T-helper 17 cell (primary cell): ENCODE measurements at regions not wholly inside any gene's neighbourhood (a gene's known extent, or its start where the extent isn't known, plus 50 kb on each side); places are given as distances from the start of the nearest gene placed in this dataset.

Experiments used
- ATAC-seq: fragments of 150-1000 bp; cut with Tn5 transposase; 2 replicates; pipeline ENCODE4 v1.10.0; 2021; ENCODE audit warnings: mild to moderate bottlenecking, moderate library complexity
- DNase-seq, 3 donors: peaks; one replicate each; pipeline versions ENCODE4 v3.0.0 to v3.0.0-alpha.2; 2020 to 2021
- H3K9me3 ChIP-seq: one replicate; pipeline ENCODE4 v1.7.0; 2013; ENCODE audit warnings: low read length, mild to moderate bottlenecking; ENCODE audit not compliant: control insufficient read depth, poor library complexity, severe bottlenecking
- H3K27ac Mint-ChIP-seq: one replicate; pipeline ENCODE4 v1.8.0; 2022; ENCODE audit warnings: mild to moderate bottlenecking, moderate library complexity, mixed read lengths
- H3K27me3 Mint-ChIP-seq: one replicate; pipeline ENCODE4 v1.8.0; 2022; ENCODE audit warnings: mixed read lengths
- H3K36me3 Mint-ChIP-seq: one replicate; pipeline ENCODE4 v1.8.0; 2022; ENCODE audit warnings: low read depth, mixed read lengths
- H3K4me1 Mint-ChIP-seq: one replicate; pipeline ENCODE4 v1.8.0; 2022; ENCODE audit warnings: mild to moderate bottlenecking, mixed read lengths
- H3K4me3 Mint-ChIP-seq: one replicate; pipeline ENCODE4 v1.8.0; 2022; ENCODE audit warnings: mild to moderate bottlenecking, moderate library complexity, mixed read lengths

DNA sequence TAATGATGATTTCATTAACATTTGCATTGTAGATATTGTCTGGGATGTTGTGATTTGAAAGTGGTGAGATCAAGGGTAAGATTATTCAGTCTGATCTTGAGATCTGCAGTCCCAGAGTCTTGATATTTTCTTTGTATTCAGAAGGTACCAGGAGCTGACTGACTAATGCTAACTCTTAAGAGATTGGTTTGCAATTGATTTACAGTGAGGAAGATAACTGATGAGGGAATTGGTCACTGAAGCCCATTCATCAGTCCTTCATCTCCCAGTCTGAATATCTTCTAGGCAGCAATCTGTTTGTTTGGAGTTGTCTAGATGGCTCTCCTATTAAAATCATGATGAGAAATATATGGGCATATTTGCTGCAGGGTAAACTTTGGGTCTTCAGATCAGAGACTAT lies 473.7 kb downstream of the ARL4A start:
- no peak overlapping the region for H3K4me3 Mint-ChIP-seq
- H3K9me3 ChIP-seq, result no peaks in the 10 kb centered on the region
- H3K36me3 Mint-ChIP-seq, result no peaks in the 10 kb centered on the region
- ATAC-seq, result no peak
- H3K4me1 Mint-ChIP-seq, result no peaks in the 10 kb centered on the region
- no peak for DNase-seq
- no peak overlapping the region for H3K27ac Mint-ChIP-seq
- peaks cover 33% of the 10 kb centered on the region for H3K27me3 Mint-ChIP-seq

DNA sequence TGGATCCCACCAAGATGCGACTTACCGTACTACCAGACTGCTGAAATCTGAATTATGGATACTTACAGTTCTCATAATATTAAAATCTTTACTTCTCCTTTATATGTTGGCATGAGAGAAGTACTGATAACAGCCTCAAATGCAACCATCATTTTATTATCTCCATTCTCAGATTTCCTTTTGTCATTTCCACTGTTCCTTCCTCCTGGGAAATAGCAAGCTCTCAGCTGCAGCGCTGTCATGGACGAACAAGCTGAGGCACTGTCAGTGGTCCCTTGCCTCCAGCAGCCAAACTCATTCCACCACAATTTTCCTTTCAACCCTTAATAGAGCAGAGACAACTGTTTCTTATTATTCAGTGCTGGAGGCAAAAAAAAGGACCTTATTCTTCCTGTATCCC lies 478.4 kb downstream of the ARL4A start:
- no peak for ATAC-seq

DNA sequence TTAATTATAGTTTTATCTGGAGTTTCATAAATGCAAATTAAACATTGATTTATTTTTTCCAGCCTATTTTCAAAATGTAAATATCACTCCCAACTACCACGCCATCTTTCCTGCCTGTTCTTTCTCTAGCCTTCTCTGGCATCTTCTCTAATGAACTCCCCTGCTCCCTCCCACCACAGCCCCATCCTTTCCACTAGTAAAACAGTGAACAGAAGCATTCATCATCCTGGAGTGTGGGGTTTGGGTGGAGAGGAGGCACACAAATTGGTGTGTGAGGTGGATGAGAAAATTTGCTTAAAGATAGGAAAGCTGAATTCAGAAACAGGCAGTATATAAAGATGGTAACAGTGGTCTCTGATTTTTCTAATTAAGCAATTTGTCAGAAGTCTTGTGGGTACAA lies 479.4 kb downstream of the ARL4A start:
- H3K4me1 Mint-ChIP-seq, result no peaks in the 10 kb centered on the region
- no peak for DNase-seq
- no peak overlapping the region for H3K4me3 Mint-ChIP-seq

More for the DNA sequence above, 478.4 kb downstream of the ARL4A start:
- Mint-ChIP-seq H3K4me1 (no peaks in the 10 kb centered on the region), H3K4me3 (no peak overlapping the region), H3K27me3 (peaks cover 40% of the 10 kb centered on the region), H3K27ac (no peak overlapping the region), H3K36me3 (peaks cover 3% of the 10 kb centered on the region)
- DNase-seq, result no peak
- H3K9me3 ChIP-seq, result no peaks in the 10 kb centered on the region

DNA sequence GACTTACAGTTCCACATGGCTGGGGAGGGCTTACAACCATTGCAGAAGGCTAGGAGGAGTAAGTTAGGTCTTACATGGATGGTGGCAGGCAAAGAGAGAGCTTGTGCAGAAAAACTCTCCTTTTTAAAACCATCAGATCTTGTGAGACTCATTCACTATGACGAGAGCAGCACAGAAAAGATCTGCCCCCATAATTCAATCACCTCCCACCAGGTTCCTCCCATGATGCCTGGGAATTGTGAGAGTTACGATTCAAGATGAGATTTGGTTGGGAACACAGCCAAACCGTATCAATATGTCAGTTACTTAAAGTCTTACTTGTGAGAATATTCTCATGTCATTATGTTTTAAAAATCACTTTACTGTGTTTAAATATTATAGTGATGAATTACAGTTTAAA lies 481.9 kb downstream of the ARL4A start:
- H3K4me1 Mint-ChIP-seq, result no peaks in the 10 kb centered on the region
- H3K4me3 Mint-ChIP-seq, result no peak overlapping the region
- H3K27ac Mint-ChIP-seq, result no peak overlapping the region
- H3K9me3 ChIP-seq, result no peaks in the 10 kb centered on the region
- DNase-seq (no peak), ATAC-seq (no peak)
- peaks cover 3% of the 10 kb centered on the region for H3K36me3 Mint-ChIP-seq
- H3K27me3 Mint-ChIP-seq, result peaks cover 32% of the 10 kb centered on the region

More for the DNA sequence above, 479.4 kb downstream of the ARL4A start:
- no peak for ATAC-seq
- H3K27me3 Mint-ChIP-seq, result peaks cover 40% of the 10 kb centered on the region
- no peaks in the 10 kb centered on the region for H3K9me3 ChIP-seq
- peaks cover 3% of the 10 kb centered on the region for H3K36me3 Mint-ChIP-seq
- no peak overlapping the region for H3K27ac Mint-ChIP-seq

DNA sequence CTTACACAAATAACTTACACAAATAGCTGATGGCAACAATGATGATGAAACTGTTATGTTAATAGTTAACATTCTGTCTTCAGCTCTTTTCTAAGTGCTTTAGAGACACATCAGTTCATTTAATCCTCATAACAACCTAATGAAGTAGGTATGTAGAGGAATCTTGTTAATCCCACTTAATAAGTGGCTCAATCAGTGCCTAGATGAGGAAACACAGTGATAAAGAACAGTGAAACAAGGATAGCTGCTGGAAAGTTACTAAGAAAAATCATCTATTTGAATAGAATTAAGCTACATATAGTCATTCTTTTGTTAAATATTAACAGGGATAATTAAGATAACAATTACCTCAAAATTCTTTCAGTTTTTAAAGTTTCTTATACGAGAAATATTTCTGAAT lies 487.6 kb downstream of the ARL4A start:
- H3K27ac Mint-ChIP-seq, result no peak overlapping the region
- H3K4me1 Mint-ChIP-seq, result peaks cover 1% of the 10 kb centered on the region
- H3K27me3 Mint-ChIP-seq, result peaks cover 12% of the 10 kb centered on the region
- H3K9me3 ChIP-seq, result no peaks in the 10 kb centered on the region
- no peak overlapping the region for H3K4me3 Mint-ChIP-seq
- no peak for ATAC-seq
- DNase-seq, result no peak
- no peaks in the 10 kb centered on the region for H3K36me3 Mint-ChIP-seq

DNA sequence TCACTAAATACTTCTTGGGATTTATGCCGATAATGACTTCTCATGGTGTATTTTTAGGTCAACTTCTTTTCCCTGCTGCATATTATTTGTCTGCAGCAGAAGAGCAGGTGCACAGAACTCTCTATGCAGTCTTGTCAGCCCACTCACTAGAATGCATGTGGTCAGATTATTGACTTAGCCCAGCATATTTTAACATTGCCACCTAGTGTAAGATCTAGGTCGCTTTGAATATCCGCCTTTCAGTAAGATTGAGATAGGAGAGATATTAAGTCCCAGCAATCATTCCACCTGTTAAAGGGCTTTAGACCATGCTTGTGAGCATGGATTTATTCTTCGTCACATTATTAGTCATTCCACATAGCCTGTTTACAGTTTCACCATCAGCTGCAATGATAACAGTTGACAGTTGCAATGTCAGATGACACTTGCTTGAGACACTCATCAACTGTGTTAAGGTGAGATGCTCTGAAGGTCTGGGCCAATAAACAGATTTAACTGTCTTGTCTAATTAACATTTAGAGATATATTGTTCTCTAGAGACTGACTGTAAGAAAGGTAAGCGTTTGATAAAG lies 491.7 kb downstream of the ARL4A start:
- no peak overlapping the region for H3K27ac Mint-ChIP-seq
- no peak overlapping the region for H3K4me3 Mint-ChIP-seq
- H3K36me3 Mint-ChIP-seq, result no peaks in the 10 kb centered on the region
- peaks cover 25% of the 10 kb centered on the region for H3K27me3 Mint-ChIP-seq
- no peak for ATAC-seq
- DNase-seq, result no peak
- no peaks in the 10 kb centered on the region for H3K9me3 ChIP-seq
- peaks cover 2% of the 10 kb centered on the region for H3K4me1 Mint-ChIP-seq

DNA sequence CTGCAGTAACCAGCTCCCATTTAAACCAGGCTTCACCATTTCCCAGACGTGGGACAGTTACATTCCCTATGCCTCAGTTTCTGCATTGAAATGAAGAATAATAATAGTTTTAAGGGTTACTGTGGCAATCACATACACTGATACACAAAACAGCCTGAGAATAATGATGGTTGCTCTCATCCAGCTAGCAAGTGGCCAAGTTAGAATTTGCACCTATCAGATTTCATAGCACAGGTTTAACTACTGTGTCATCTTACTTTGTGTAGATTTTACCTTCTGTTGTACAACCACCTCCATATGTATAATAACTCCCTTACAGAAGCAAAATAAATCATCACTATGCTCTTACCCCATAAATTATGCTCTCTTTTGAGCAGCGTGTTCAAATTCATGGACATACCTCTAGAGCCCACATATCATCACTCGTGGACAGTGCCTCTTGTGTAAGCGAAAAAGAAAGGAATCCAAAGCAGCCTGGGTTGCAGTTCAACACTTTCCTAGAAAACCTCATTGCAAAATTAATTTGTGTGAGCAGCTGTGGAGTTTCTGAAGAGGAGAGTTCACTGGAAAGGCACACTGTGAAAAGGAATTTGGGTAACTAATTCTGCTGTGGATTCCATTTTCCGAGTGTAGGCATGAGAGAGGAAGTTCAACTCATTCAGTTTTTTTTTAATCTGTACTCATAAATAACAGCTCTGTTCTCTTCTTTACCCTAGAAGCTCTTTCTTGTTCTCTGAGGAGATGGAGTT lies 492.5 kb downstream of the ARL4A start:
- DNase-seq, result no peak
- Mint-ChIP-seq H3K36me3 (no peaks in the 10 kb centered on the region), H3K4me3 (no peak overlapping the region), H3K27me3 (peaks cover 26% of the 10 kb centered on the region), H3K4me1 (peaks cover 2% of the 10 kb centered on the region), H3K27ac (no peak overlapping the region)
- ATAC-seq, result no peak
- no peaks in the 10 kb centered on the region for H3K9me3 ChIP-seq

DNA sequence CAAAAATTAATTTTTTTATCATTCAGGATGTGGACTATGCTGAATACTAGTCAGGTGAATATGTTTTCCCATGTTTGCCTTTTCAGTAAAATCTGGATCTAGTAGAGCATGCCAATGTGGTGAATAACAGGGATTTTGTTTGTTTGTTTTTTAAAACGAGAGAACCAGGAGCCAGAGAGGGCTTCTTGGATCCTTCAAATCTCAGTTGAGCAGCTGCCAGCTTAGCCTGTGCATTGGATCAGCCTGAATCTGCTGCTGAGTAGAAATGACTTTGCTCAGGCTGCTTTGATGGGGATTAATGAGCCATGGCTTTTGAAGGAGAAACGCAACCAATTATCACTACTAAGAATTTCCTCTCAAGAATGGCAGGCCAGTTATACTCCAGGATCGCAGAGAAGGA lies 493.8 kb downstream of the ARL4A start:
- no peak for DNase-seq
- H3K9me3 ChIP-seq, result no peaks in the 10 kb centered on the region
- Mint-ChIP-seq H3K27me3 (peaks cover 26% of the 10 kb centered on the region), H3K27ac (no peak overlapping the region), H3K4me1 (peaks cover 2% of the 10 kb centered on the region), H3K36me3 (no peaks in the 10 kb centered on the region), H3K4me3 (no peak overlapping the region)
- no peak for ATAC-seq

DNA sequence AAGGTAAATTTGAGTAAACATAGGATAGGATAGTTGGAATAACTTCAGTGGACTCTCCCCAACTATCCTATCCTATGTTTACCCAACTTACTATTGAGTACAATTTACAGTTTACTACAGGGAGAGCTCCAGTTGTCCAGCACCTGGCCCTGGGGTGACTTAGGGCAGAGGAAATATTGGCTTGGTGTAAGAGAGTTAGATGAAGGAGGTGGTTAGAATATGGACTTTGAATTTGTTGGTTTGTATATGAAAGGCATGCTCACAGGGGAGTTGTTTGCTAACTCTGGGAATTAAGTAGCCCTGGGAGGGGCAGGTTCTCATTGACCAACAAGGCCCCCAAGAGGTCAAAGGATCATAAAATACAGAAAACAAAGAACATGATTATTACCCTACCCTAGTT lies 497.7 kb downstream of the ARL4A start:
- DNase-seq (no peak), ATAC-seq (no peak)
- no peaks in the 10 kb centered on the region for H3K4me1 Mint-ChIP-seq
- no peaks in the 10 kb centered on the region for H3K9me3 ChIP-seq
- peaks cover 24% of the 10 kb centered on the region for H3K27me3 Mint-ChIP-seq
- H3K27ac Mint-ChIP-seq, result no peak overlapping the region
- no peak overlapping the region for H3K4me3 Mint-ChIP-seq
- H3K36me3 Mint-ChIP-seq, result no peaks in the 10 kb centered on the region

DNA sequence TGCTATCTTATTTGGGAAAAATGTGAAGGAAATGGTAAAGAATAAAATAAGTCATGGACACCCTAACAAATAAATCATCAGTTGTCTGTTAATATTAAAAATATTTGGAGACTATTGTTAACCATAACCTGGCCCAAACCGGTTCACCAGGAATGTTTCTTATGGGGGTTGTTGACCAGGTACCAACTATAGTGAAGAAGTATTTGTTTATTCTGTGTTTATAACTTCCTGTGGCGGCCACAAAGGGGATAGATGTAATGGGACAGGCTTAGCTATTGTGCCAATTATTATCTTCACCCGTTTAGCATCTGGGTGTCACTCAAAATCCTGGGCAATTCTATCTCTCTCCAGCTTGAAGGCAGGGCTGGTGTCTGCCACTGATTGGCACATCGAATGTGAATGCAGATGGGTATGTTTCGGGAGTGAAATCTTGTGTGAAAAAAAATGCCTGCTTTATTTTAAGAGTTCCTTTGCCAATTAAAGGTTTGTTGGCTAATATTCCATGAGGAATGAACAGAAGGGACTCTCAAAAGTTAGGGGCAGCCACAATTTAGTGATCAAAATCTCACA lies 500.9 kb downstream of the ARL4A start:
- no peak overlapping the region for H3K27ac Mint-ChIP-seq
- ATAC-seq (no peak), DNase-seq (no peak)
- no peaks in the 10 kb centered on the region for H3K4me1 Mint-ChIP-seq
- H3K4me3 Mint-ChIP-seq, result no peak overlapping the region
- peaks cover 20% of the 10 kb centered on the region for H3K27me3 Mint-ChIP-seq
- no peaks in the 10 kb centered on the region for H3K9me3 ChIP-seq
- H3K36me3 Mint-ChIP-seq, result no peaks in the 10 kb centered on the region

DNA sequence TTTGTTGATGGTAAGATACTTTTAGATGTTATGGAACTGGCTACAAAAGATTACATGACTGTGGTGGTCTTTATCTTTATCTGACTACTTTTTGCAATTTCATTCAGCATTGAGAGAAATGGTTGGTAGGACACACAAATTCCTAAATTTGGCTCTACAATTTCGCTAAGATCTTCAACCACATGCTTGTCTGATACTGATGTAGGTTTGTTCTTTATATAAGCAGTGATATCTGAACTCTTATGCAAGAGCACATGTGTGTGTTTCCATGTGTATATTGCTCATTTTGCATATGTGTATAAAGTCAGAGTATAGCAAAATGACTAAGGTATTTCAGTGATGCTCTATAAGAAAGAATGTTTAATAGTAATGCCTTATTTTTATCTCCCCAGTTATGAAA lies 501.5 kb downstream of the ARL4A start:
- Mint-ChIP-seq H3K4me3 (no peak overlapping the region), H3K27me3 (peaks cover 14% of the 10 kb centered on the region), H3K36me3 (no peaks in the 10 kb centered on the region), H3K4me1 (no peaks in the 10 kb centered on the region), H3K27ac (no peak overlapping the region)
- ATAC-seq (no peak), DNase-seq (no peak)
- H3K9me3 ChIP-seq, result no peaks in the 10 kb centered on the region

DNA sequence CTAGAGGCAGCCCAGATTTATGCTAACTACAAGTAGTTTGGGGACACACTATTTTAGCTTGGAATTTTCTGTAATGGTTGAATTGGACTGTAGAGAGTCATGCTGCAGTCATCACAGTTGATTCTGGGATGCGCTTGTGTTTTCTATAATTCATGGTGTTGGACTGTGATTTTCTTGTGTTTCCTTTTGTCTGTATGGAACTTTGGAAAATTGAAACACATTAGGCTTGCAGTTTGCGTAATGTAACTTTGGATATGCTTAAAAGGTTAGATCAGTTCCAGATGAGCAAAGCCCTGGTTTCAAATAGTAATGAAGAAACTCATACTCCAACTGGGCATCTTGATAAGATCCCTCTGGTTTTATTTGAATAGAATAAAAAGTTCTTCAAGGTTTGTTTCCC lies 502.2 kb downstream of the ARL4A start:
- Mint-ChIP-seq H3K27me3 (peaks cover 16% of the 10 kb centered on the region), H3K4me3 (no peak overlapping the region), H3K27ac (no peak overlapping the region), H3K4me1 (no peaks in the 10 kb centered on the region), H3K36me3 (no peaks in the 10 kb centered on the region)
- ATAC-seq (no peak), DNase-seq (no peak)
- no peaks in the 10 kb centered on the region for H3K9me3 ChIP-seq

DNA sequence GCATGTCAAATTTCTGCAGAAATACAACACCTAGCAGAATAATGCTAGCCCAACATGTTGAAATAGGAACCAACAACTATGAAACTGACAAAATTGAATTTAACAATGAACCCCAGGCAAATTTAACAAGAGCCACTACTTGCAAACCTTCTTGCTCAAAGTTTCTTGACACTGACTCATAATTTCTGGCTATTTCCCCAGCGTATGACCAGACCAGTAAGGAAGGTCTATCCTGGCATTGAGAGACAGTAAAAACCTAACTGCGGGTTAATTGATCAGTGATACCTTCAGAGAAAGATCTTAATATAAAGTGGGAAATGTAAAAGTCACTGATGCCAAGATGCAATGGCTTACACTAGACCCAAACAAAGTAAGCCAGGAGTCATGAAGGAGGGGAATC lies 510.1 kb downstream of the ARL4A start:
- Mint-ChIP-seq H3K4me1 (peaks cover 7% of the 10 kb centered on the region), H3K27me3 (peaks cover 17% of the 10 kb centered on the region), H3K27ac (no peak overlapping the region), H3K4me3 (no peak overlapping the region), H3K36me3 (peaks cover 3% of the 10 kb centered on the region)
- ATAC-seq (no peak), DNase-seq (no peak)
- no peaks in the 10 kb centered on the region for H3K9me3 ChIP-seq

DNA sequence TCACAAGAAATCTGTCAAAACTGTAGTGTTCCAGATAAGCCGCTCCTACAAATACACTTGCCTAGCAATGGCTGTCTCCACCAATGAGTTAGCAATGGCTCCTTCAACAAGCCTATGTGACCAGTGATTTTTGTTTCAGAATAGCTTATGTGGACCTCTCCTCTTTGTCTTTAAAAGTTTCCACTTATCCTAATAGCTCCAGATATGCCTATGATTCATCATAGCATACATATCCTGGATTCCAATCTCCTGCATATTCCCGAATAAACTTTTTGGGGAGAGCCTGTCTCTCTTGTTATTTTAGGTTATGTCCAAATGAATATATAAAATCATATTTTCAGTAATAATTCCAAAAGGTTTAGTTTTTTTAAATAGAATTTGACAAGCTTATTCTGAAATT lies 510.6 kb downstream of the ARL4A start:
- no peak overlapping the region for H3K4me3 Mint-ChIP-seq
- no peak for ATAC-seq
- DNase-seq, result no peak
- H3K4me1 Mint-ChIP-seq, result peaks cover 7% of the 10 kb centered on the region
- peaks cover 3% of the 10 kb centered on the region for H3K36me3 Mint-ChIP-seq
- H3K9me3 ChIP-seq, result no peaks in the 10 kb centered on the region
- no peak overlapping the region for H3K27ac Mint-ChIP-seq
- H3K27me3 Mint-ChIP-seq, result peaks cover 17% of the 10 kb centered on the region
